Uterus (tissue), 3 donors: ENCODE measurements at regions not wholly inside any gene's neighbourhood (a gene's known extent, or its start where the extent isn't known, plus 50 kb on each side); places are given as distances from the start of the nearest gene placed in this dataset.

ENCODE experiments used
- DNase-seq, 2 donors: peaks; one replicate each; pipeline ENCODE4 v3.0.0-alpha.2; 2019 to 2020
- H3K27ac ChIP-seq, 2 donors: fragments of 200-600 bp; sonication (generic); 1 replicate in 1 of 2; 2 replicates in 1 of 2; pipeline ENCODE4 v1.5.1; 2016 to 2018
- H3K27me3 ChIP-seq, 2 donors: fragments of 200-600 bp; sonication (generic); one replicate each; pipeline ENCODE4 v1.5.1; 2018 to 2019; ENCODE audit warnings: control low read depth in 1 of 2
- H3K36me3 ChIP-seq, 2 donors: fragments of 200-600 bp; sonication (generic); one replicate each; pipeline ENCODE4 v1.5.1; 2019; ENCODE audit warnings: control low read depth in 1 of 2
- H3K4me1 ChIP-seq, 2 donors: fragments of 200-600 bp; sonication (generic); one replicate each; pipeline ENCODE4 v1.5.1; 2018 to 2019; ENCODE audit warnings: control low read depth in 1 of 2
- H3K4me3 ChIP-seq, 2 donors: fragments of 200-600 bp; sonication (generic); 1 replicate in 1 of 2; 2 replicates in 1 of 2; pipeline ENCODE4 v1.5.1; 2018 to 2019; ENCODE audit warnings: mild to moderate bottlenecking in 1 of 2
- H3K9me3 ChIP-seq, 2 donors: fragments of 200-600 bp; sonication (generic); one replicate each; pipeline ENCODE4 v1.5.1; 2019; ENCODE audit warnings: control low read depth in 1 of 2
- POLR2A ChIP-seq, 2 donors: fragments of 450-650 bp; IDR thresholded peaks; one replicate each; pipeline ENCODE4 v1.6.1; 2016; ENCODE audit warnings: antibody characterized with exemption in 2 of 2, mild to moderate bottlenecking in 1 of 2, moderate library complexity in 1 of 2
- intact Hi-C: fragments of 100-400 bp; cut with DNase I; formaldehyde crosslinking; loops from one replicate; pipeline ENCODE4 v1.15.1; 2023; ENCODE audit warnings: low total_unique reads
- TF ChIP-seq, protein P1 (sequence below), 4 experiments: fragments of 200-600 bp in 2 of 4; fragments of 450-650 bp in 2 of 4; sonication (generic) in 2 of 4; IDR thresholded peaks; one replicate each; pipeline ENCODE4 v1.5.1; 2016 to 2019; ENCODE audit warnings: antibody characterized with exemption in 4 of 4, mild to moderate bottlenecking in 2 of 4, moderate library complexity in 1 of 4
- donor health status: DM: yes; HTN: yes; CAD: no.

DNA sequence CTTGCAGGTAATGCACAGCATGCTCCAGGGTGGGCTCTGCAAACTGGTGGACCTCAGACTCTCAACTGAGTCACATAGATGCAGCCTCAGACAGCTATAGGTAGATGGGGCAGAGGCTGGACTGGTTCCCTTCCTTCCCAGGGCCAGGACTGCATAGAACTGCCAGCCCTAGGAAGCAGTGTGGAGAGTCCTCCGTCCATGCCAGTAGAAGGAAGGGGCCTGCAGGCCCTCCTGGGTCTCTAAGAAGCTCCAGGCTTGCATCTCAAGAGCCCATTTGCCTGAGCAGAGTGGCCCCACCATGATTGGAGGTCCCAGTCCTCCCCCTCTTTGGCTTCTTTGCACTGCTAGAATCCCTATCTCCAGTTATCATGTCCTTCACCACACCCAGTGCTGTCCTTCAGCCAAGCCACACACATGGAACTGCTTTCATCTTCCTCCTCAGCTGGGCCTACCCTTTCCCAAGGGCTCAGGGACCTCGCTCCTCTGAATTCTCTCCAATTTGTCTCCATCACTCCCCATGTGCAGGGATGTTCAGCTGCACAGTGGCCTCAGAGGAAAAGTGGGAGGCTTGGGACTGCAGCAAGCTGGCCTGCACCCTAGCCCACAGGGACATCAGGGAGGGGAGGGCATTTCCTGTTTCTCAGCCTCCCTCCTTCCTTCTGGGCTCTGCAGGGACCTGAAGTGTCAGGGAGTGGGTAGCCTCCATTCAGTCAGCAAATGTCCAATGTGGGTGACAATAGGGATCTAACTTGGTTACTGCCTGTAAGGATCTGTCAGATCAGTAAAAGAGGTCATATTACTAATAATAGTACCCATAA is 146.0 kb downstream of the PJA1 start:
- Histone ChIP-seq H3K36me3 (no peaks in the 10 kb centered on the region), H3K27ac (no peak overlapping the region), H3K9me3 (no peaks in the 10 kb centered on the region), H3K4me3 (no peak overlapping the region), H3K27me3 (no peaks in the 10 kb centered on the region), H3K4me1 (no peaks in the 10 kb centered on the region)
- intact Hi-C loops = no loop called here
- no peak for TF ChIP-seq POLR2A (IDR thresholded peaks at IDR 0.05)
- TF ChIP-seq, protein P1, sequence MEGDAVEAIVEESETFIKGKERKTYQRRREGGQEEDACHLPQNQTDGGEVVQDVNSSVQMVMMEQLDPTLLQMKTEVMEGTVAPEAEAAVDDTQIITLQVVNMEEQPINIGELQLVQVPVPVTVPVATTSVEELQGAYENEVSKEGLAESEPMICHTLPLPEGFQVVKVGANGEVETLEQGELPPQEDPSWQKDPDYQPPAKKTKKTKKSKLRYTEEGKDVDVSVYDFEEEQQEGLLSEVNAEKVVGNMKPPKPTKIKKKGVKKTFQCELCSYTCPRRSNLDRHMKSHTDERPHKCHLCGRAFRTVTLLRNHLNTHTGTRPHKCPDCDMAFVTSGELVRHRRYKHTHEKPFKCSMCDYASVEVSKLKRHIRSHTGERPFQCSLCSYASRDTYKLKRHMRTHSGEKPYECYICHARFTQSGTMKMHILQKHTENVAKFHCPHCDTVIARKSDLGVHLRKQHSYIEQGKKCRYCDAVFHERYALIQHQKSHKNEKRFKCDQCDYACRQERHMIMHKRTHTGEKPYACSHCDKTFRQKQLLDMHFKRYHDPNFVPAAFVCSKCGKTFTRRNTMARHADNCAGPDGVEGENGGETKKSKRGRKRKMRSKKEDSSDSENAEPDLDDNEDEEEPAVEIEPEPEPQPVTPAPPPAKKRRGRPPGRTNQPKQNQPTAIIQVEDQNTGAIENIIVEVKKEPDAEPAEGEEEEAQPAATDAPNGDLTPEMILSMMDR (IDR thresholded peaks at IDR 0.05) = no peak
- DNase-seq = no peak

DNA sequence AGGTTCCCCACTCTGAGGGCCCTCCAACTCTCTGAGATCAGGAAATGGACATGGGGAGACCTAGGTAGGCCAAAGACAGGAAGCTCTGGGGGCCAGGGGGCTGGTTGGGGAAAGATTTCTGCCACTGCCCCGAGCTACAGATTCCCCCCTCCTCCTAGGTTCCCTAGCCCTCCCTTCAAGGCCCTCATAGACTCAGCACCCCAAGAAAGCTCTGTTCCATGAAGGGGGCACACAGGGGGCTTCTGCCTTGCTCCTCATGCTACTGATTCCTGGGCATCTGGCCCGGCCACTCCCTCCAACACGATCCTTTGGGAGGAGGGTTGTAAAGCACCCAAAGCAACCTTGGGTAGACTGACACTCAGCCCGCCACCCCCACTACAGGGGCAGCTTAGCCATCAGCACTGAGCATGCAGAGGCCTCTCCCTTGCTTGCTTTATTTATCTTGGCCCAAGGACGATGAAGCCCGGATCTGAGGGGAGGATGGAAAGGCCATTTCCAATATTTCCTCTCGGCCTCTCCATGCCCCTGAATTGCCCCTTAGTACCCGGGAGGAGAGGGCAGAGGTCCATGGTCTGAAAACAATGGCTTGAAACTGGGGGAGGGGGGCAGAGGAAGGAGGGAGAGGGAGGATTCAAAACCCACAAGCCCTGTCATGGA is 146.7 kb downstream of the PJA1 start:
- no peaks in the 10 kb centered on the region for H3K27me3 ChIP-seq

DNA sequence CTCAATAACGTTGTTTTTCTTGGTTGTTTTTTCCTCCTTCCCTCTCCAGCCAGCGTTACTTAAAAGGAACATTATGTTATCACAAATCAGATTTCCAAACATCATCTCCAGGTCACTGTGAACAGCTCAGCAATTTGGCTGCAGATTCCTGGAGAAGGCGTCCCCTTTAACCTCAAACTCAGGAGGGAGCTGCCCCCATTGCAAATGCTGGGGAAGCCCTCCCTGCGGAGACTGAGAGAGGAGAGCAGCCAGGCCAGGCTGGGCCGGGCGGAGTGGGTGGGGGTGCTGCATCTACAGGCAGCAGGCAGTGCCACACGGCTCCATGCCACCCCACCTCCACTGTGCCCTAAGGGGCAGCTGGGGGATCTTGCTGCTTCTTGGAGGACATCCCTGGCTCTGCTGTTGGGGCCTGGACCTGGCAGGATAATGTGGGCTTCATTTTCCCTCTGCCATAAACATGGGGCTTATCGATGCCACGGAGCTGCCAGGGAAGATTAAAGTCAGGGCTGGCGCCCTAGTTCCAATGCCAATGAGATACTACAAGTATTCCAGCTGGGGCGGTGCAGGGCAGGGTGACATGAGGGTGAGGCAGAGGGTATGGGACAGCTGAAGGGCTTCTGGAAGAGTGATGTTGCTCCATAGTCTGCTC is 148.8 kb downstream of the PJA1 start:
- peak in 1 of 2 donors; percentile 50 for DNase-seq
- Histone ChIP-seq H3K9me3 (no peaks in the 10 kb centered on the region), H3K27me3 (no peaks in the 10 kb centered on the region), H3K4me1 (no peaks in the 10 kb centered on the region), H3K36me3 (no peaks in the 10 kb centered on the region), H3K4me3 (no peak overlapping the region), H3K27ac (peak overlapping the region; percentile 41 to 54)
- intact Hi-C loops = no loop called here
- TF ChIP-seq, protein P1 (IDR thresholded peaks at IDR 0.05) = no peak
- TF ChIP-seq POLR2A (IDR thresholded peaks at IDR 0.05) = no peak

More for the DNA sequence above, 146.7 kb downstream of the PJA1 start:
- intact Hi-C loops = no loop called here
- no peak for DNase-seq
- Histone ChIP-seq H3K36me3 (no peaks in the 10 kb centered on the region), H3K9me3 (no peaks in the 10 kb centered on the region), H3K4me3 (no peak overlapping the region), H3K4me1 (no peaks in the 10 kb centered on the region), H3K27ac (no peak overlapping the region)
- TF ChIP-seq, protein P1 (IDR thresholded peaks at IDR 0.05) = no peak
- TF ChIP-seq POLR2A (IDR thresholded peaks at IDR 0.05) = no peak

DNA sequence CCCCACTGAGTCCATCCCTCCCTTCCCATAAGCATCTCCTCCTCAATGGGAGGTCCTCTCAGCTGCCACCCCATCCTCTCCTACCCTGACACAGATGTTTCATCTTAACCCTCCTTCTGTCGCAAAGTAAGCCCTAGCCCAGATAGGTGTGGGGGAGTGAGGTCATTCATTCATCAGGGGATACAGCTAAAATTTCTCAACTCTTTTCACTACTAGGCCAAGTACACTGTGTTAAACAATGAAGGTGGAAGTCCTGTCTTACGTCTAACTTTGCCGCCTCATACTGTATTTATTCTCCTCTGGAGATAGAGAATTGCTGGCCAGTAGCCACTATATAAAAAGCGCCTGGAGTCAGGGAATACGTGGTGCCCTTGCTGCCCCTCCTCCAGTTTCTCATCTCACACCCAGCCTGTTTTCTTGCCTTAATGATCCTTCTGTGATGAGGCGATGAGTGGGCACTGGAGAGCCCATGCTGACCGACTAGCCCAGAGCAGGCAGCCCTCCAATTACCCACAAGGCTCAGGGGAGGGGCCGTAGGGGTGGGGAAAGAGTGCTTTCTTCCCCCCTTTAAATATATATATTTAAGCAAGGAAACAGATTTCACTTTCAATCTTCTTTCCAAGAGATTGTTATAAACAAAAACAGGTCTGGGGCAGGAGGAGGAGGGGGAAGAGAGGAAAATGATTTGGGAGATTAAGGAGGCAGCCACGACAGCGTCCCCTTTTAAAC is 149.5 kb downstream of the PJA1 start:
- peak overlapping the region; percentile 41 to 54 for H3K27ac ChIP-seq
- no peaks in the 10 kb centered on the region for H3K9me3 ChIP-seq
- DNase-seq = peak in 1 of 2 donors; percentile 44
- H3K4me3 ChIP-seq = no peak overlapping the region
- H3K4me1 ChIP-seq = no peaks in the 10 kb centered on the region
- intact Hi-C loops = no loop called here
- no peaks in the 10 kb centered on the region for H3K36me3 ChIP-seq
- TF ChIP-seq POLR2A (IDR thresholded peaks at IDR 0.05) = no peak
- TF ChIP-seq, protein P1 (IDR thresholded peaks at IDR 0.05) = no peak
- no peaks in the 10 kb centered on the region for H3K27me3 ChIP-seq
